ENCODE measurements at regions not wholly inside any gene's neighbourhood (a gene's known extent, or its start where the extent isn't known, plus 50 kb on each side); places are given as distances from the start of the nearest gene placed in this dataset.

DNA sequence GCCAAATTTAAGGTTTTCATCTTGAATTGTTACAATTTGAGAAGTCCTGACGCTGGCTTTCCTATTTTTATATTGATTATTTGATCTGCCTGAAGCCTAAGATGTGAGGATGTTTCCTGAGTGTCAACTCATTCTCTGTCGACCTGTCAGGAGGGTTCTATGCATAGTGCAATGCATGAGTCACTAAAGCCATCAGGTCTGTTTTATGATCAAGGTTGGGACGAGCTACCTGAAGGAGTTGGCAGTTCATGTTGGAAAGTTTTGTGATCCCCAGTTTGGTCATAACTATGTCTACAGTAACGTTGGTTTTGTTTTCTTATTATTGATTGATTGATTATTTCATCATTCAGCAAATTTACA is 71.2 kb downstream of the NABP1 start:
- TF ChIP-seq SMC3 (IDR thresholded peaks at IDR 0.05; ENCODE audit: borderline replicate concordance, low read length) (no peak), GABPA (IDR thresholded peaks at IDR 0.05; ENCODE audit: low read depth) (no peak), CBFB (IDR thresholded peaks at IDR 0.05; ENCODE audit: low read depth) (no peak), CEBPB (IDR thresholded peaks at IDR 0.05; ENCODE audit: borderline replicate concordance in 1 of 2, low read depth in 2 of 2, low read length in 2 of 2) (no peak)
- TF ChIP-seq, protein P1, sequence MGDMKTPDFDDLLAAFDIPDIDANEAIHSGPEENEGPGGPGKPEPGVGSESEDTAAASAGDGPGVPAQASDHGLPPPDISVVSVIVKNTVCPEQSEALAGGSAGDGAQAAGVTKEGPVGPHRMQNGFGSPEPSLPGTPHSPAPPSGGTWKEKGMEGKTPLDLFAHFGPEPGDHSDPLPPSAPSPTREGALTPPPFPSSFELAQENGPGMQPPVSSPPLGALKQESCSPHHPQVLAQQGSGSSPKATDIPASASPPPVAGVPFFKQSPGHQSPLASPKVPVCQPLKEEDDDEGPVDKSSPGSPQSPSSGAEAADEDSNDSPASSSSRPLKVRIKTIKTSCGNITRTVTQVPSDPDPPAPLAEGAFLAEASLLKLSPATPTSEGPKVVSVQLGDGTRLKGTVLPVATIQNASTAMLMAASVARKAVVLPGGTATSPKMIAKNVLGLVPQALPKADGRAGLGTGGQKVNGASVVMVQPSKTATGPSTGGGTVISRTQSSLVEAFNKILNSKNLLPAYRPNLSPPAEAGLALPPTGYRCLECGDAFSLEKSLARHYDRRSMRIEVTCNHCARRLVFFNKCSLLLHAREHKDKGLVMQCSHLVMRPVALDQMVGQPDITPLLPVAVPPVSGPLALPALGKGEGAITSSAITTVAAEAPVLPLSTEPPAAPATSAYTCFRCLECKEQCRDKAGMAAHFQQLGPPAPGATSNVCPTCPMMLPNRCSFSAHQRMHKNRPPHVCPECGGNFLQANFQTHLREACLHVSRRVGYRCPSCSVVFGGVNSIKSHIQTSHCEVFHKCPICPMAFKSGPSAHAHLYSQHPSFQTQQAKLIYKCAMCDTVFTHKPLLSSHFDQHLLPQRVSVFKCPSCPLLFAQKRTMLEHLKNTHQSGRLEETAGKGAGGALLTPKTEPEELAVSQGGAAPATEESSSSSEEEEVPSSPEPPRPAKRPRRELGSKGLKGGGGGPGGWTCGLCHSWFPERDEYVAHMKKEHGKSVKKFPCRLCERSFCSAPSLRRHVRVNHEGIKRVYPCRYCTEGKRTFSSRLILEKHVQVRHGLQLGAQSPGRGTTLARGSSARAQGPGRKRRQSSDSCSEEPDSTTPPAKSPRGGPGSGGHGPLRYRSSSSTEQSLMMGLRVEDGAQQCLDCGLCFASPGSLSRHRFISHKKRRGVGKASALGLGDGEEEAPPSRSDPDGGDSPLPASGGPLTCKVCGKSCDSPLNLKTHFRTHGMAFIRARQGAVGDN (IDR thresholded peaks at IDR 0.05), result no peak
